ENCODE measurements at regions not wholly inside any gene's neighbourhood (a gene's known extent, or its start where the extent isn't known, plus 50 kb on each side); places are given as distances from the start of the nearest gene placed in this dataset.

DNA sequence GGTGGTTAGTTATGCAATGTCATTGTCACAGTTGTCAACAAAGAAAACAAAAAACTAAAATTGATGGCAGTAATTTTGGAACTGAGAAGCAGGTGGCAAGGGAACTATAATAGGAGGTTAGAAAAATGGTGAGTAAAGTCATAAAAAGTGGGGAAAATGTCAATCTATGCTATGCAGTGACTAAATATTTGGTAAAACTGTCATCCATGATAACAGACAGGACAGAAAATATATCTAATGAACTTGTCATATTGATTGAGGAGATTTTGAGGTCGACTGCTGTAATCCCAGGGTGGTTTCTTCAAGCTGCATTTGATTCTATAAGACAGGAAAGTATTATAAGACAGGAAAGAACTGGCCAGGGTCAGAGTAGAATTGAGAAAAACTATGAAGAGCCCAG lies 998.4 kb downstream of the IGSF11 start:
- Histone ChIP-seq H3K27ac (ENCODE audit: low read depth, low read length) (no peak overlapping the region), H3K4me1 (ENCODE audit: insufficient read depth, low read length) (no peaks in the 10 kb centered on the region), H3K4me3 (ENCODE audit: insufficient read depth, low read depth, low read length) (no peak overlapping the region), H3K4me2 (ENCODE audit: low read length) (no peak overlapping the region), H2AFZ (ENCODE audit: low read depth, low read length) (no peak overlapping the region), H4K20me1 (ENCODE audit: insufficient read depth, low read length) (no peaks in the 10 kb centered on the region), H3K79me2 (ENCODE audit: insufficient read depth, low read length) (no peaks in the 10 kb centered on the region), H3K27me3 (ENCODE audit: insufficient read depth, low read length) (no peaks in the 10 kb centered on the region), H3K9ac (ENCODE audit: low read length) (no peak overlapping the region), H3K9me3 (ENCODE audit: insufficient read depth, low read depth, low read length) (no peaks in the 10 kb centered on the region), H3K36me3 (ENCODE audit: insufficient read depth, low read length) (no peaks in the 10 kb centered on the region)
- FAIRE-seq, result no peak
- no peaks in the 10 kb centered on the region for H3K36me3 Mint-ChIP-seq (ENCODE audit: low read depth, unreplicated experiment)
- H3K27me3 Mint-ChIP-seq (ENCODE audit: low read depth, unreplicated experiment), result no peaks in the 10 kb centered on the region
- peaks cover 12% of the 10 kb centered on the region for H3K9me3 Mint-ChIP-seq (ENCODE audit: unreplicated experiment)
- no peak overlapping the region for H3K4me3 Mint-ChIP-seq (ENCODE audit: unreplicated experiment)
- no peak for DNase-seq (ENCODE audit: low read depth)
- no peak overlapping the region for H3K27ac Mint-ChIP-seq (ENCODE audit: unreplicated experiment)
- TF ChIP-seq EZH2 (IDR thresholded peaks at IDR 0.05; ENCODE audit: insufficient read depth, low read length), result no peak
- TF ChIP-seq, protein P1, sequence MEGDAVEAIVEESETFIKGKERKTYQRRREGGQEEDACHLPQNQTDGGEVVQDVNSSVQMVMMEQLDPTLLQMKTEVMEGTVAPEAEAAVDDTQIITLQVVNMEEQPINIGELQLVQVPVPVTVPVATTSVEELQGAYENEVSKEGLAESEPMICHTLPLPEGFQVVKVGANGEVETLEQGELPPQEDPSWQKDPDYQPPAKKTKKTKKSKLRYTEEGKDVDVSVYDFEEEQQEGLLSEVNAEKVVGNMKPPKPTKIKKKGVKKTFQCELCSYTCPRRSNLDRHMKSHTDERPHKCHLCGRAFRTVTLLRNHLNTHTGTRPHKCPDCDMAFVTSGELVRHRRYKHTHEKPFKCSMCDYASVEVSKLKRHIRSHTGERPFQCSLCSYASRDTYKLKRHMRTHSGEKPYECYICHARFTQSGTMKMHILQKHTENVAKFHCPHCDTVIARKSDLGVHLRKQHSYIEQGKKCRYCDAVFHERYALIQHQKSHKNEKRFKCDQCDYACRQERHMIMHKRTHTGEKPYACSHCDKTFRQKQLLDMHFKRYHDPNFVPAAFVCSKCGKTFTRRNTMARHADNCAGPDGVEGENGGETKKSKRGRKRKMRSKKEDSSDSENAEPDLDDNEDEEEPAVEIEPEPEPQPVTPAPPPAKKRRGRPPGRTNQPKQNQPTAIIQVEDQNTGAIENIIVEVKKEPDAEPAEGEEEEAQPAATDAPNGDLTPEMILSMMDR (IDR thresholded peaks at IDR 0.05; ENCODE audit: insufficient read depth, low read depth, low read length), result no peak
- no peaks in the 10 kb centered on the region for H3K4me1 Mint-ChIP-seq (ENCODE audit: low read depth, unreplicated experiment)

DNA sequence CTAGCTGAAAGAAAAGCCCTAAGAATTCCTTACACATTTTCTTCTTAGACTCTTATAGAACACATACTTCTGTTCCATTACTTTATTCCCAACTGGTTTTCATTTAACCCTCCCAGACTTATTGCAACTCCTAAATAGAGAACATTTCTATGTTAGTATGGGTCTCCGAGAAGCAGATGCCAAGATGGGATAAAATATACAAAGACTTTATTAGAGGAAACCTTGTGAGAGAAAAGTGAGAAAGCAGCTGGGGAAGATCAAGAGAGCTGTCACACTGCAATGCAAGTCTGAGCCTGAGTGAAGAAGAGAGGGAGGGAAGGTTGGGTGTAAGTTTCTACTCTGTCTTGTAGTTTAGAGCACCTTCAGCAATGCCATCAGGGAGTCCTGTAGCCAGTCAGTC lies 979.3 kb downstream of the IGSF11 start:
- TF ChIP-seq EZH2 (IDR thresholded peaks at IDR 0.05; ENCODE audit: insufficient read depth, low read length), result no peak
- TF ChIP-seq, protein P1 (IDR thresholded peaks at IDR 0.05; ENCODE audit: insufficient read depth, low read depth, low read length), result no peak
- no peaks in the 10 kb centered on the region for H3K79me2 ChIP-seq (ENCODE audit: insufficient read depth, low read length)
- DNase-seq (ENCODE audit: low read depth), result no peak
- no peaks in the 10 kb centered on the region for H4K20me1 ChIP-seq (ENCODE audit: insufficient read depth, low read length)
- H3K4me3 ChIP-seq (ENCODE audit: insufficient read depth, low read depth, low read length), result no peak overlapping the region
- Mint-ChIP-seq H3K9me3 (ENCODE audit: unreplicated experiment) (no peaks in the 10 kb centered on the region), H3K27me3 (ENCODE audit: low read depth, unreplicated experiment) (no peaks in the 10 kb centered on the region), H3K27ac (ENCODE audit: unreplicated experiment) (no peak overlapping the region), H3K36me3 (ENCODE audit: low read depth, unreplicated experiment) (no peaks in the 10 kb centered on the region), H3K4me3 (ENCODE audit: unreplicated experiment) (no peak overlapping the region), H3K4me1 (ENCODE audit: low read depth, unreplicated experiment) (no peaks in the 10 kb centered on the region)
- H2AFZ ChIP-seq (ENCODE audit: low read depth, low read length), result no peak overlapping the region
- no peaks in the 10 kb centered on the region for H3K27me3 ChIP-seq (ENCODE audit: insufficient read depth, low read length)
- no peaks in the 10 kb centered on the region for H3K36me3 ChIP-seq (ENCODE audit: insufficient read depth, low read length)
- no peak for FAIRE-seq
- H3K9ac ChIP-seq (ENCODE audit: low read length), result no peak overlapping the region
- no peaks in the 10 kb centered on the region for H3K4me1 ChIP-seq (ENCODE audit: insufficient read depth, low read length)
- H3K27ac ChIP-seq (ENCODE audit: low read depth, low read length), result no peak overlapping the region
- no peak overlapping the region for H3K4me2 ChIP-seq (ENCODE audit: low read length)
- no peaks in the 10 kb centered on the region for H3K9me3 ChIP-seq (ENCODE audit: insufficient read depth, low read depth, low read length)

DNA sequence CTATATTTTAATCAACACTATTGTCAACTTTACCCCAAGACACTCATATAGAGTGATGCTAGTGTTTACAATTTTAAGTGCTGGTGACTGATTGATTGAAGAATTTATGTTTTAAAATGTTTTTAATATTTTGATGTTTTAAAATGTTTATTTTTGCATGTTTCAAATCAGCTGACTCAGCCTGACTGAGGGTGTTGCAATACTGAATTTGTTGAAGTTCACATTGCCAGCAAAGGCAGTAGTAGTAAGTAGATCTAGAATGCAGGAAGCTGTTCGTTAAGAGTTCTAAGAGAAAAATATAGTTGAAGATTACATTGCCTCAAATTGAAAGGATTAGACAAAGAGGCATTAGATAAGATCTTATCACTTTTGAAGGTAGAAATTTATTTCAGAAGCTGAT lies 977.6 kb downstream of the IGSF11 start:
- H2AFZ ChIP-seq (ENCODE audit: low read depth, low read length), result no peak overlapping the region
- no peak overlapping the region for H3K4me2 ChIP-seq (ENCODE audit: low read length)
- H3K9me3 ChIP-seq (ENCODE audit: insufficient read depth, low read depth, low read length), result no peaks in the 10 kb centered on the region
- Mint-ChIP-seq H3K4me3 (ENCODE audit: unreplicated experiment) (no peak overlapping the region), H3K36me3 (ENCODE audit: low read depth, unreplicated experiment) (no peaks in the 10 kb centered on the region), H3K27me3 (ENCODE audit: low read depth, unreplicated experiment) (no peaks in the 10 kb centered on the region), H3K4me1 (ENCODE audit: low read depth, unreplicated experiment) (no peaks in the 10 kb centered on the region), H3K9me3 (ENCODE audit: unreplicated experiment) (no peaks in the 10 kb centered on the region), H3K27ac (ENCODE audit: unreplicated experiment) (no peak overlapping the region)
- no peaks in the 10 kb centered on the region for H3K4me1 ChIP-seq (ENCODE audit: insufficient read depth, low read length)
- FAIRE-seq (no peak), DNase-seq (ENCODE audit: low read depth) (no peak)
- TF ChIP-seq, protein P1 (IDR thresholded peaks at IDR 0.05; ENCODE audit: insufficient read depth, low read depth, low read length), result no peak
- TF ChIP-seq EZH2 (IDR thresholded peaks at IDR 0.05; ENCODE audit: insufficient read depth, low read length), result no peak
- H3K4me3 ChIP-seq (ENCODE audit: insufficient read depth, low read depth, low read length), result no peak overlapping the region
- no peaks in the 10 kb centered on the region for H3K36me3 ChIP-seq (ENCODE audit: insufficient read depth, low read length)
- H3K27ac ChIP-seq (ENCODE audit: low read depth, low read length), result no peak overlapping the region
- H3K27me3 ChIP-seq (ENCODE audit: insufficient read depth, low read length), result no peaks in the 10 kb centered on the region
- H4K20me1 ChIP-seq (ENCODE audit: insufficient read depth, low read length), result no peaks in the 10 kb centered on the region
- no peak overlapping the region for H3K9ac ChIP-seq (ENCODE audit: low read length)
- no peaks in the 10 kb centered on the region for H3K79me2 ChIP-seq (ENCODE audit: insufficient read depth, low read length)

Data from astrocyte (in vitro differentiated cells and primary cell).